ENCODE measurements at regions not wholly inside any gene's neighbourhood (a gene's known extent, or its start where the extent isn't known, plus 50 kb on each side); places are given as distances from the start of the nearest gene placed in this dataset.

DNA sequence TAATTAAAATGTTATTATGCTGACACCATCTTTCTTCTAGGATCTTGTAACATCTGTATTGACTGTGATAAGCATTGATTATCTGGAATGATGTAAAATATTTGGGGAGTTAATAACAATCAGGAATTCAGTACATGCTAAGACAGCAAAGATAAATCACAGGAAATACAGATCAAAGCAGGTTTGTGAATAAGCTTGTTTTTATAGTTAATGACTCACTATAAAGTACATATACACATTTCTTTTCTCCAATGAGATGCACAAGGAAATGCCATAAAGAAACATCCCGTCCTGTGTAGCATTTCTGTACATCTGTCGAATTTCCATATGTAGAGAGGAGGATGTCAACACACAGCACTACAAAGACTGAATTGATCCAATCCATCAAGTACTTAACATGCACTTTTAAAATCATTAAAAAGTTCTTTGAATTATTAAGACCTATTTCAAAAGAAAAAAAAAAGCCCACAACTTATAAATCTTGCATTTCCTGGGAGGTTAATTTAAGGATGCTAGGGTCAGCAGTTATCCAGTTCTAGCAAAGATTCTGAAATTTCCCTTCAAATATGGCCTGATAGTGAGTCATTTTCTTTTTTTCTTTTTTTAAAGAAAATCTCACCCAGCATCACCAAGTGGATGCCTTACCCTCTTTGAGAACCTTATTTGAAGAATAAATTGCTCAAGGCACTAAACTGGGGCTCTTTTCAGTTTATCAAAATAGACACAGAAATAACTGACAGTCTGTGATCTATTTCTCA, 243.2 kb upstream of the NR5A2 start:
- H3K9me3 ChIP-seq, result no peaks in the 10 kb centered on the region
- intact Hi-C loops (cut with DNase I), result no loop called here
- no peak overlapping the region for H3K9ac ChIP-seq (ENCODE audit: low read depth in 2 of 2, low read length in 2 of 2)
- no peaks in the 10 kb centered on the region for H3K36me3 ChIP-seq
- no peak overlapping the region for H3K4me3 ChIP-seq
- no peaks in the 10 kb centered on the region for H3K4me1 ChIP-seq
- H3K27ac ChIP-seq, result no peak overlapping the region
- H3K27me3 ChIP-seq, result no peaks in the 10 kb centered on the region
- no peak for TF ChIP-seq CTCF (IDR thresholded peaks at IDR 0.05)
- no peak for DNase-seq

GRCh38 chr1:199786695-199787094, 240.8 kb upstream of the NR5A2 start:
- no peak overlapping the region for H3K4me3 ChIP-seq
- H3K27ac ChIP-seq, result no peak overlapping the region
- H3K36me3 ChIP-seq, result no peaks in the 10 kb centered on the region
- H3K9ac ChIP-seq (ENCODE audit: low read depth in 2 of 2, low read length in 2 of 2), result no peak overlapping the region
- intact Hi-C loops (cut with DNase I), result no loop called here
- DNase-seq, result no peak
- no peaks in the 10 kb centered on the region for H3K4me1 ChIP-seq
- no peaks in the 10 kb centered on the region for H3K27me3 ChIP-seq
- H3K9me3 ChIP-seq, result no peaks in the 10 kb centered on the region
- TF ChIP-seq CTCF (IDR thresholded peaks at IDR 0.05), result no peak

DNA sequence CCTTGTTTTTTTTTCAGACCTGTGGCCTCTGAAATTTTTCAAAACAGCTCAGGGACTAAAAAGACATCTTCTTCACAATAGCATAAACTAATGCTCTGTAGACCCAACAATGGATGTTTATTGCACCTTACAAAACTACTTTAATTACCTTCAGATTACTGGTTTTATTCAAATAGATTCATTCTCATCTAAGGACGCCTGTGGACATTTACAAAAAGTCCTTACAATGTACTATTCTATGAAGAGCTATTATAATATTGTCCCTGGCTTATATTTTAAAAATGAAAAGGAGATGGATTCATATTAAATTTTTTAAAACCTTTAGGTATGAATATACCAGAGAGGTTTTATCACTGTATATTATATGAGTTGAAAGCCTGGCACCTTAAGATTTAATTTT, 238.4 kb upstream of the NR5A2 start:
- intact Hi-C loops (cut with DNase I), result no loop called here
- Histone ChIP-seq H3K4me1 (no peaks in the 10 kb centered on the region), H3K36me3 (no peaks in the 10 kb centered on the region), H3K4me3 (no peak overlapping the region), H3K9ac (ENCODE audit: low read depth in 2 of 2, low read length in 2 of 2) (no peak overlapping the region), H3K27me3 (no peaks in the 10 kb centered on the region), H3K9me3 (no peaks in the 10 kb centered on the region), H3K27ac (no peak overlapping the region)
- no peak for TF ChIP-seq CTCF (IDR thresholded peaks at IDR 0.05)
- no peak for DNase-seq

- no peaks in the 10 kb centered on the region for H3K4me1 ChIP-seq
- H3K36me3 ChIP-seq, result no peaks in the 10 kb centered on the region
- H3K27me3 ChIP-seq, result no peaks in the 10 kb centered on the region
- TF ChIP-seq CTCF (IDR thresholded peaks at IDR 0.05), result no peak
- no peak for DNase-seq
- no peak overlapping the region for H3K4me3 ChIP-seq
- H3K9me3 ChIP-seq, result no peaks in the 10 kb centered on the region
- H3K27ac ChIP-seq, result no peak overlapping the region
- H3K9ac ChIP-seq (ENCODE audit: low read depth in 2 of 2, low read length in 2 of 2), result no peak overlapping the region
- intact Hi-C loops (cut with DNase I), result no loop called here
Observed at GRCh38 chr1:199791495-199791894, 236.0 kb upstream of the NR5A2 start.

GRCh38 chr1:199792874-199793273, 234.6 kb upstream of the NR5A2 start:
- intact Hi-C loops (cut with DNase I), result no loop called here
- no peak for TF ChIP-seq CTCF (IDR thresholded peaks at IDR 0.05)
- H3K27me3 ChIP-seq, result no peaks in the 10 kb centered on the region
- H3K4me3 ChIP-seq, result no peak overlapping the region
- no peaks in the 10 kb centered on the region for H3K4me1 ChIP-seq
- H3K27ac ChIP-seq, result no peak overlapping the region
- no peaks in the 10 kb centered on the region for H3K36me3 ChIP-seq
- DNase-seq, result no peak
- H3K9ac ChIP-seq (ENCODE audit: low read depth in 2 of 2, low read length in 2 of 2), result no peak overlapping the region
- no peaks in the 10 kb centered on the region for H3K9me3 ChIP-seq

All from colonic mucosa (tissue), 4 donors.